H9 (cell line): ENCODE measurements at regions not wholly inside any gene's neighbourhood (a gene's known extent, or its start where the extent isn't known, plus 50 kb on each side); places are given as distances from the start of the nearest gene placed in this dataset.

Source experiments
- DNase-seq: peaks from one replicate; pipeline ENCODE4 v3.0.0-alpha.2; 2017
- H2AFZ ChIP-seq: one replicate; pipeline ENCODE4 v1.6.1; 2013; ENCODE audit warnings: mild to moderate bottlenecking, low read length, control low read depth, moderate library complexity
- H2AK5ac ChIP-seq: 2 replicates; pipeline ENCODE4 v1.6.1; 2013; ENCODE audit warnings: low read length, control low read depth, mixed read lengths; ENCODE audit not compliant: insufficient read length
- H2BK120ac ChIP-seq: one replicate; pipeline ENCODE4 v1.6.1; 2013; ENCODE audit warnings: low read depth, mild to moderate bottlenecking, low read length, control low read depth, inconsistent platforms; ENCODE audit not compliant: poor library complexity, severe bottlenecking
- H2BK12ac ChIP-seq: 2 replicates; pipeline ENCODE4 v1.6.1; 2013; ENCODE audit warnings: low read length, control low read depth, mixed read lengths, low read depth; ENCODE audit not compliant: insufficient read length
- H2BK15ac ChIP-seq: 2 replicates; pipeline ENCODE4 v1.6.1; 2013; ENCODE audit warnings: low read depth, low read length, control low read depth
- H2BK20ac ChIP-seq: one replicate; pipeline ENCODE4 v1.6.1; 2013; ENCODE audit warnings: low read depth, mild to moderate bottlenecking, low read length, control low read depth, inconsistent platforms; ENCODE audit not compliant: poor library complexity, severe bottlenecking
- H2BK5ac ChIP-seq: 2 replicates; pipeline ENCODE4 v1.6.1; 2013; ENCODE audit warnings: low read length, control low read depth, mixed read lengths; ENCODE audit not compliant: insufficient read length
- H3K14ac ChIP-seq: 2 replicates; pipeline ENCODE4 v1.6.1; 2013; ENCODE audit warnings: low read length, control low read depth; ENCODE audit not compliant: insufficient read depth
- H3K18ac ChIP-seq: 2 replicates; pipeline ENCODE4 v1.6.1; 2013; ENCODE audit warnings: low read depth, mild to moderate bottlenecking, mixed read lengths, low read length, control low read depth; ENCODE audit not compliant: insufficient read length
- H3K23ac ChIP-seq: 2 replicates; pipeline ENCODE4 v1.6.1; 2013; ENCODE audit warnings: low read length, control low read depth, mixed read lengths, low read depth; ENCODE audit not compliant: insufficient read length
- H3K23me2 ChIP-seq: 2 replicates; pipeline ENCODE4 v1.6.1; 2013; ENCODE audit warnings: low read depth, mild to moderate bottlenecking, mixed read lengths, low read length, control low read depth; ENCODE audit not compliant: insufficient read length, poor library complexity, severe bottlenecking
- H3K27ac ChIP-seq: 2 replicates; pipeline ENCODE4 v1.5.1; 2013; ENCODE audit warnings: low read length, control low read depth, mixed read lengths, low read depth; ENCODE audit not compliant: insufficient read length
- H3K27me3 ChIP-seq: 2 replicates; pipeline ENCODE4 v1.6.1; 2013; ENCODE audit warnings: low read length, control low read depth, inconsistent platforms; ENCODE audit not compliant: insufficient read depth
- H3K4ac ChIP-seq: 2 replicates; pipeline ENCODE4 v1.6.1; 2013; ENCODE audit warnings: low read depth, mild to moderate bottlenecking, control low read depth, inconsistent platforms, low read length, moderate library complexity
- H3K4me1 ChIP-seq: 2 replicates; pipeline ENCODE4 v1.6.1; 2013; ENCODE audit warnings: low read length, control low read depth, inconsistent platforms; ENCODE audit not compliant: insufficient read depth
- H3K4me2 ChIP-seq: 2 replicates; pipeline ENCODE4 v1.6.1; 2013; ENCODE audit warnings: low read length, control low read depth, mixed read lengths; ENCODE audit not compliant: insufficient read length, insufficient read depth
- H3K56ac ChIP-seq: 2 replicates; pipeline ENCODE4 v1.6.1; 2013; ENCODE audit warnings: low read depth, mild to moderate bottlenecking, mixed read lengths, low read length, control low read depth; ENCODE audit not compliant: insufficient read length
- H3K79me1 ChIP-seq: 2 replicates; pipeline ENCODE4 v1.6.1; 2013; ENCODE audit warnings: low read depth, mild to moderate bottlenecking, moderate library complexity, low read length, control low read depth, inconsistent platforms; ENCODE audit not compliant: insufficient read depth, poor library complexity, severe bottlenecking
- H3K79me2 ChIP-seq: 2 replicates; pipeline ENCODE4 v1.6.1; 2013; ENCODE audit warnings: low read length, control low read depth, inconsistent platforms; ENCODE audit not compliant: insufficient read depth
- H3K9ac ChIP-seq: 2 replicates; pipeline ENCODE4 v1.6.1; 2013; ENCODE audit warnings: low read length, control low read depth, mixed read lengths; ENCODE audit not compliant: insufficient read length; ENCODE audit errors: extremely low read depth
- H3K9me3 ChIP-seq: one replicate; pipeline ENCODE4 v1.6.1; 2013; ENCODE audit warnings: low read depth, low read length, inconsistent platforms; ENCODE audit not compliant: control insufficient read depth
- H3T11ph ChIP-seq: one replicate; pipeline ENCODE4 v1.6.1; 2013; ENCODE audit warnings: mild to moderate bottlenecking, low read length, control low read depth, inconsistent platforms
- H4K20me1 ChIP-seq: one replicate; pipeline ENCODE4 v1.6.1; 2013; ENCODE audit not compliant: control insufficient read depth, insufficient read length, insufficient read depth
- H4K5ac ChIP-seq: 2 replicates; pipeline ENCODE4 v1.6.1; 2013; ENCODE audit warnings: low read depth, mild to moderate bottlenecking, mixed read lengths, low read length, control low read depth; ENCODE audit not compliant: insufficient read length
- H4K8ac ChIP-seq: replicated peaks from 2 replicates; pipeline ENCODE4 v1.6.1; 2013; ENCODE audit warnings: low read length, control low read depth, mixed read lengths, low read depth; ENCODE audit not compliant: insufficient read length
- H4K91ac ChIP-seq: 2 replicates; pipeline ENCODE4 v1.6.1; 2013; ENCODE audit warnings: low read depth, mild to moderate bottlenecking, moderate library complexity, mixed read lengths, low read length, control low read depth; ENCODE audit not compliant: insufficient read length
- H3K27ac Mint-ChIP-seq, 3 experiments: 2 replicates in 2 of 3; 3 replicates in 1 of 3; pipeline ENCODE4 v1.8.0; 2020 to 2021; ENCODE audit warnings: mixed read lengths in 3 of 3, mild to moderate bottlenecking in 1 of 3, moderate library complexity in 1 of 3
- H3K27me3 Mint-ChIP-seq: 2 replicates; pipeline ENCODE4 v1.8.0; 2021; ENCODE audit warnings: low read depth, mild to moderate bottlenecking, moderate library complexity, mixed read lengths
- H3K36me3 Mint-ChIP-seq, 3 experiments: 2 replicates in 2 of 3; 3 replicates in 1 of 3; pipeline ENCODE4 v1.8.0; 2020 to 2021; ENCODE audit warnings: low read depth in 3 of 3, mixed read lengths in 3 of 3; ENCODE audit not compliant: insufficient read depth in 1 of 3
- H3K4me1 Mint-ChIP-seq, 2 experiments: 2 replicates each; pipeline ENCODE4 v1.8.0; 2020; ENCODE audit warnings: mixed read lengths in 2 of 2
- H3K4me3 Mint-ChIP-seq, 2 experiments: 2 replicates in 1 of 2; 3 replicates in 1 of 2; pipeline ENCODE4 v1.8.0; 2020 to 2021; ENCODE audit warnings: mild to moderate bottlenecking in 2 of 2, mixed read lengths in 2 of 2, moderate library complexity in 1 of 2
- H3K9me3 Mint-ChIP-seq, 2 experiments: 2 replicates in 1 of 2; 3 replicates in 1 of 2; pipeline ENCODE4 v1.8.0; 2020; ENCODE audit warnings: mild to moderate bottlenecking in 2 of 2, mixed read lengths in 2 of 2, moderate library complexity in 1 of 2
- CTCF ChIP-seq: fragments of 200-600 bp; sonication (generic); conservative IDR thresholded peaks from 3 replicates; pipeline ENCODE4 v1.8.0; 2021; ENCODE audit warnings: antibody characterized with exemption, mild to moderate bottlenecking
- WGBS: extraction: QIAGEN DNeasy Blood & Tissue Kit; methylation state at CpG from one replicate; pipeline ENCODE4 v1.1.7; 2013; ENCODE audit warnings: missing lambda C conversion rate, low lambda C conversion rate, mixed read lengths; ENCODE audit not compliant: insufficient read length; ENCODE audit errors: extremely low coverage; 5-methylcytosine and 5-hydroxymethylcytosine counted together

- H3K36me3 Mint-ChIP-seq: peaks cover 5 to 10% (median 6%) of the 10 kb centered on the region in 3 experiments; a peak in 5 of 7 replicates
- Histone ChIP-seq H3K9me3 (no peaks in the 10 kb centered on the region), H3K56ac (no peak overlapping the region), H2BK12ac (no peak overlapping the region), H3K27ac (no peak overlapping the region), H3T11ph (no peak overlapping the region), H4K91ac (no peak overlapping the region), H2BK15ac (no peak overlapping the region), H3K79me1 (no peaks in the 10 kb centered on the region), H4K20me1 (no peaks in the 10 kb centered on the region), H3K23ac (no peak overlapping the region), H3K4me2 (no peak overlapping the region), H4K5ac (no peak overlapping the region), H3K23me2 (no peaks in the 10 kb centered on the region), H2AFZ (no peak overlapping the region), H3K14ac (no peak overlapping the region), H3K9ac (no peak overlapping the region), H3K18ac (no peak overlapping the region), H3K27me3 (no peaks in the 10 kb centered on the region), H2AK5ac (no peak overlapping the region), H4K8ac (no peak overlapping the region), H2BK20ac (no peak overlapping the region), H3K4me1 (no peaks in the 10 kb centered on the region), H3K79me2 (no peaks in the 10 kb centered on the region), H3K4ac (no peak overlapping the region), H2BK120ac (no peak overlapping the region), H2BK5ac (no peak overlapping the region)
- H3K9me3 Mint-ChIP-seq: peaks cover 0 to 6% of the 10 kb centered on the region in 2 experiments; a peak in 2 of 5 replicates
- H3K4me3 Mint-ChIP-seq: no peak overlapping the region
- TF ChIP-seq CTCF: no peak
- H3K27ac Mint-ChIP-seq: no peak overlapping the region
- WGBS: no CpG with 5 or more reads among the region's 4 CpGs
- DNase-seq: no peak
- peaks cover 1% of the 10 kb centered on the region; the same call in 1 of the 2 replicates for H3K27me3 Mint-ChIP-seq
- H3K4me1 Mint-ChIP-seq: peaks cover 5 to 6% of the 10 kb centered on the region in 2 experiments
Observed at GRCh38 chr6:2309122-2309521, 63.7 kb upstream of the GMDS start.
